ENCODE measurements at regions not wholly inside any gene's neighbourhood (a gene's known extent, or its start where the extent isn't known, plus 50 kb on each side); places are given as distances from the start of the nearest gene placed in this dataset.

DNA sequence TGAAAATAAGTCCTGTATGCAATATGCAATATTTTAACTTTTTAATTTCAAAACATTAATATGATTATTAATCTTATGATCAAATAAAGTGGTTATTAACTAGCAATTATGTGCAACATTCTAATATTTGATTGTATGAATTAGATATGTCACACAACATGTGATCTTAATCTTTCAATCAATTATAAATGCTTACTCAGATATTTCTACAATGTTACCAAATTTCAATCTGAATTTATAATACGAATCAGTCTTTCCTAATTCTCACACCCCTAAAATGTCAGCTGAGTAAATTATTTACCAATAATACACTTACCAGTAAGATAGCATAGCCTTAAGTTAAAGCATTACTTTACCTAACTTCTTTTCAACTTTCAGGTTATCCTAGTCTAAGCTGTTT is 186.3 kb downstream of the CALCRL start:
- TF ChIP-seq, protein P1, sequence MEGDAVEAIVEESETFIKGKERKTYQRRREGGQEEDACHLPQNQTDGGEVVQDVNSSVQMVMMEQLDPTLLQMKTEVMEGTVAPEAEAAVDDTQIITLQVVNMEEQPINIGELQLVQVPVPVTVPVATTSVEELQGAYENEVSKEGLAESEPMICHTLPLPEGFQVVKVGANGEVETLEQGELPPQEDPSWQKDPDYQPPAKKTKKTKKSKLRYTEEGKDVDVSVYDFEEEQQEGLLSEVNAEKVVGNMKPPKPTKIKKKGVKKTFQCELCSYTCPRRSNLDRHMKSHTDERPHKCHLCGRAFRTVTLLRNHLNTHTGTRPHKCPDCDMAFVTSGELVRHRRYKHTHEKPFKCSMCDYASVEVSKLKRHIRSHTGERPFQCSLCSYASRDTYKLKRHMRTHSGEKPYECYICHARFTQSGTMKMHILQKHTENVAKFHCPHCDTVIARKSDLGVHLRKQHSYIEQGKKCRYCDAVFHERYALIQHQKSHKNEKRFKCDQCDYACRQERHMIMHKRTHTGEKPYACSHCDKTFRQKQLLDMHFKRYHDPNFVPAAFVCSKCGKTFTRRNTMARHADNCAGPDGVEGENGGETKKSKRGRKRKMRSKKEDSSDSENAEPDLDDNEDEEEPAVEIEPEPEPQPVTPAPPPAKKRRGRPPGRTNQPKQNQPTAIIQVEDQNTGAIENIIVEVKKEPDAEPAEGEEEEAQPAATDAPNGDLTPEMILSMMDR (conservative IDR thresholded peaks at IDR 0.05; ENCODE audit: low read depth, low read length): no peak

DNA sequence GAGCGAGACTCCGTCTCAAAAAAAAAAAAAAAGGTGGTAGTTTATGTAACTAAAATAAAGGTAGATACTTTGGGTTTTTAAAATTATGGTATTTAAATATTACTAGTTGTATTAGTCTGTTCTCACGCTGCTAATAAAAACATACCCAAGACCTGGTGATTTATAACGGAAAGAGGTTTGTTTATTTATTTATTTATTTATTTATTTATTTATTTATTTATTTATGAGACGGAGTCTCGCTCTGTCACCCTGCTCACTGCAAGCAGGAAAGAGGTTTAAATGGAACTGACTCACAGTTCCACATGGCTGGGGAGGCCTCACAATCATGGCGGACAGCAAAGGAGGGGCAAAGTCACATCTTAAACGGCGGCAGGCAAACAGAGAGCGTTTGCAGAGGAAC is 196.0 kb downstream of the CALCRL start:
- DNase-seq (ENCODE audit: low read depth): no peak
- TF ChIP-seq, protein P1 (conservative IDR thresholded peaks at IDR 0.05; ENCODE audit: low read depth, low read length): no peak
- H3K4me3 ChIP-seq (ENCODE audit: low read depth, low read length): no peak overlapping the region

More for the DNA sequence above, 186.3 kb downstream of the CALCRL start:
- H3K4me3 ChIP-seq (ENCODE audit: low read depth, low read length): no peak overlapping the region
- no peak for DNase-seq (ENCODE audit: low read depth)

DNA sequence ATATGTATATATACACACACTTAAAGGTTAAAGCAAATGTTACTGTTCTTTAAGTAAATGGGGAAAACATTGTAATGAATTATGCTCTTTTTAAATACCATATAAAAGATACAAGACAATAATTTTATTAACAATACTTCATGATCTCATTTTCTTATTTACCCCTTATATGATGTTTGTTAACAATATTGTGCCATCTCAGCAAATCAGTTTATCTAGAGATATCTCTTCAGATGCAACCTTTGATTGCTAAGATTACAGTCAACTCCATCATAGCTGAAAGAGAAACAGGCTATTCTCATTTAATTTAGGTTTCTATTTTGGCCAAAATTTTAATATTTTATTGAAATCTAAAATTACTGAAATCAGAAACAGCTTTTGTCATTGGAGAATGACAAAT is 197.9 kb downstream of the CALCRL start:
- no peak overlapping the region for H3K4me3 ChIP-seq (ENCODE audit: low read depth, low read length)
- TF ChIP-seq, protein P1 (conservative IDR thresholded peaks at IDR 0.05; ENCODE audit: low read depth, low read length): no peak
- DNase-seq (ENCODE audit: low read depth): no peak

DNA sequence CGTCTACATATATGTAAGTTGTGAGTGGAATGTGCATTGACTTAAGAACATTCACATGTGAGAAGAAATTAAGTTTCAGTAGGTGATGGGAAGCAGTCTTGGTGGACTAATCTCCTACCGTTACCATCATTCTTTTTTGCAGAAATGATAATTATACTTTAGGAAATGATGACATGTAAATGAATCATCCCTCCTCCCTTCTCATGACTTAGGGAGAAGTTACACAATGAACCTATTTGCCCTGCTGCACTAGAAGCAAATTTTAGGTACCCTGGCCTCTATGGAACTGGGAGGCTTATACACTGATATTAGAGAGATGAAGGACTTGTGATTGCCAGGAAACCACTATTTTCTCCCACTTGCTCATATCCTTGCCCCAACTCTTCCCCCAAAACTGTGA is 214.2 kb downstream of the CALCRL start:
- H3K4me3 ChIP-seq (ENCODE audit: low read depth, low read length): no peak overlapping the region
- DNase-seq (ENCODE audit: low read depth): no peak
- TF ChIP-seq, protein P1 (conservative IDR thresholded peaks at IDR 0.05; ENCODE audit: low read depth, low read length): no peak

DNA sequence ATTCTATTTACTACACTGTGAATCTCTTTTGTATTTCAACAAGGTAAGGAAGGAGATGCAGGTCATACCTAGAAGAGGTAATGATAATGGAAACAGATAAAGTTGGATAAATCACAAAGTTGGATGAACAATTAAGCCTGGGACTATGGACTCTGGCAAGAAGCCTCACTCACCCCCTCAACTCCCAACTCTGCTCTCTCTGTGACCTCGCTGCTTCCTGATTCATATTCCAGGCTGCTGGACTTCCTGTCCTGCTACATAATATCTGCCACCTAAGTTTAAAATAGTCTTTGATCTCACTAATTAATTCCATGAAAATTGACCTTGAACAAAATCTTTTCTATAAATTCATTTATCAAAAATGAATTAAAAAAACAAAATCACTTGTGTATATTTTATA is 215.3 kb downstream of the CALCRL start:
- TF ChIP-seq, protein P1 (conservative IDR thresholded peaks at IDR 0.05; ENCODE audit: low read depth, low read length): no peak
- H3K4me3 ChIP-seq (ENCODE audit: low read depth, low read length): no peak overlapping the region
- no peak for DNase-seq (ENCODE audit: low read depth)

DNA sequence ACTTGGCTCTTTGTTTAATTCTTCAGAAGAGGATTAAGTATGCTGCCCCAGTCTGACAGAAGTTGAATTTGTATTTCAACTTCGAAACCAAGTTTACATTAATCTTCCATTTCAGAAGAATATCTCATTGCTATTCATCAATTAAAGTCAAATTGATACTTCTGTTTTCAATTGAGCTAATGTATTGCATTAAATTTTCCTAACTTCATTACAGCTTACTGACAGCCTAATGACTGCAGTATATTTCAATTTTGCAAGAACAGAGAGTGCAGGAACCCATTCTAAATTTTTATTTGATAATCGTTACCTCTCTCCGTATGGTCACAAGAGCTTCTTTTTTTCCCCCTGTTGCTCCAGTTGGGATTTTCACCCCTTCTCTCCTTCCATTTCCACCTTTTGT is 218.0 kb downstream of the CALCRL start:
- no peak for DNase-seq (ENCODE audit: low read depth)
- TF ChIP-seq, protein P1 (conservative IDR thresholded peaks at IDR 0.05; ENCODE audit: low read depth, low read length): no peak
- H3K4me3 ChIP-seq (ENCODE audit: low read depth, low read length): no peak overlapping the region

DNA sequence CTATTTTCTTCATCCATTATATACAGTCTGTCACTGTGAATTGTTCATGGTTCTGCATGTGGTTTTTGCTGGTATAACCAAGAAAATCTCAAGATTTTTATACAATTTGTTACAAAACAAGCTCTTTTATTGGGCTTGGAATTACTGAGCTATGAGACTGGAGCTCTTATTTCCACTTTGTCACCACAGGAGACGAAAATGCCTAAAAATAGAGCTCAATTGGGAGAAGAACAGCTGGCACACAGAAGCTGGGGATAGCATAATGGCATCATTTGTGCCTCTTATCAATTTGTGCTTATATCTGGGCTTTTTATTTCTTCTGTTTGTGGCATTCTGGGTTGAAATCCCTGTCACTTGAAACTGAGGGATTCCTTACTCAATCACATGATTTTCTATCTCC is 219.1 kb downstream of the CALCRL start:
- H3K4me3 ChIP-seq (ENCODE audit: low read depth, low read length): no peak overlapping the region
- DNase-seq (ENCODE audit: low read depth): no peak
- TF ChIP-seq, protein P1 (conservative IDR thresholded peaks at IDR 0.05; ENCODE audit: low read depth, low read length): no peak

Measured in epithelial cell of proximal tubule (primary cell).